CD4-positive, alpha-beta T cell (primary cell): ENCODE measurements at regions not wholly inside any gene's neighbourhood (a gene's known extent, or its start where the extent isn't known, plus 50 kb on each side); places are given as distances from the start of the nearest gene placed in this dataset.

Experiments used
- ATAC-seq: fragments of 200-7000 bp; cut with Tn5 transposase; one replicate; pipeline ENCODE4 v1.10.0; 2022; ENCODE audit warnings: mild to moderate bottlenecking; ENCODE audit not compliant: poor library complexity
- CTCF ChIA-PET: fragments of 350-600 bp; sonication (Branson Sonifier 250); formaldehyde crosslinking; loops from one replicate; lab custom pipeline; 2021; ENCODE audit warnings: antibody characterized with exemption, inconsistent platforms; lab: Charles Lee
- POLR2A ChIA-PET: fragments of 350-600 bp; sonication (Branson Sonifier 250); formaldehyde crosslinking; loops from one replicate; lab custom pipeline; 2021; ENCODE audit warnings: antibody characterized with exemption, inconsistent platforms; lab: Charles Lee
- DNase-seq, 14 experiments: peaks; one replicate each; pipeline ENCODE4 v3.0.0-alpha.2; 2013 to 2020; ENCODE audit warnings: mixed read lengths in 2 of 14
- H3K27ac ChIP-seq, 2 donors: one replicate each; pipeline versions ENCODE4 v1.5.1 to v1.7.0; 2013; ENCODE audit warnings: low read length in 2 of 2, low read depth in 1 of 2, mild to moderate bottlenecking in 1 of 2
- H3K27me3 ChIP-seq, 2 experiments: 1 replicate in 1 of 2; 2 replicates in 1 of 2; pipeline versions ENCODE4 v1.6.1 to v1.7.0; 2013; ENCODE audit warnings: low read length in 2 of 2, control low read depth in 1 of 2, mild to moderate bottlenecking in 1 of 2, moderate library complexity in 1 of 2; ENCODE audit not compliant: insufficient read depth in 2 of 2, control insufficient read depth in 1 of 2
- H3K36me3 ChIP-seq: one replicate; pipeline ENCODE4 v1.6.1; 2013; ENCODE audit warnings: low read length, control low read depth; ENCODE audit not compliant: insufficient read depth
- H3K4me1 ChIP-seq: one replicate; pipeline ENCODE4 v1.6.1; 2013; ENCODE audit warnings: low read length, control low read depth; ENCODE audit not compliant: insufficient read depth
- H3K4me3 ChIP-seq: one replicate; pipeline ENCODE4 v1.5.1; 2013; ENCODE audit warnings: mild to moderate bottlenecking, low read length, moderate library complexity
- H3K9me3 ChIP-seq, 2 experiments: 1 replicate in 1 of 2; 2 replicates in 1 of 2; pipeline versions ENCODE4 v1.6.1 to v1.7.0; 2013; ENCODE audit warnings: low read length in 2 of 2, mild to moderate bottlenecking in 2 of 2, control low read depth in 1 of 2, moderate library complexity in 1 of 2; ENCODE audit not compliant: control insufficient read depth in 1 of 2, insufficient read depth in 1 of 2
- H3K27ac Mint-ChIP-seq: one replicate; pipeline ENCODE4 v1.8.0; 2020; ENCODE audit warnings: mixed read lengths
- H3K27me3 Mint-ChIP-seq: one replicate; pipeline ENCODE4 v1.8.0; 2021; ENCODE audit warnings: mixed read lengths
- H3K36me3 Mint-ChIP-seq: one replicate; pipeline ENCODE4 v1.8.0; 2021; ENCODE audit warnings: low read depth, mixed read lengths
- H3K4me1 Mint-ChIP-seq: one replicate; pipeline ENCODE4 v1.8.0; 2021; ENCODE audit warnings: low read depth, mixed read lengths
- H3K4me3 Mint-ChIP-seq: one replicate; pipeline ENCODE4 v1.8.0; 2020; ENCODE audit warnings: mild to moderate bottlenecking, mixed read lengths
- H3K9me3 Mint-ChIP-seq: one replicate; pipeline ENCODE4 v1.8.0; 2020; ENCODE audit warnings: mixed read lengths
- intact Hi-C, 2 experiments: fragments of 100-400 bp; cut with DNase I in 1 of 2; cut with micrococcal nuclease in 1 of 2; formaldehyde crosslinking; loops; one replicate each; pipeline versions ENCODE4 v1.15.1 to v1.9.0; 2023 to 2025; cut with DNase I, micrococcal nuclease
- TF ChIP-seq, protein P1 (sequence below): fragments of 200-600 bp; IDR thresholded peaks from one replicate; pipeline ENCODE4 v1.8.0; 2022; ENCODE audit warnings: antibody characterized with exemption, mild to moderate bottlenecking

- H3K4me1 Mint-ChIP-seq, result no peaks in the 10 kb centered on the region
- H3K36me3 ChIP-seq, result no peaks in the 10 kb centered on the region
- ChIA-PET POLR2A (no interaction called here), CTCF (no interaction called here)
- intact Hi-C loops, result no loop called here
- H3K4me3 Mint-ChIP-seq, result no peak overlapping the region
- no peaks in the 10 kb centered on the region for H3K4me1 ChIP-seq
- peaks cover 0 to 9% of the 10 kb centered on the region in 2 experiments for H3K9me3 ChIP-seq
- DNase-seq (no peak), ATAC-seq (no peak)
- no peaks in the 10 kb centered on the region for H3K27me3 ChIP-seq
- H3K27ac ChIP-seq, result no peak overlapping the region
- no peak overlapping the region for H3K4me3 ChIP-seq
- no peaks in the 10 kb centered on the region for H3K36me3 Mint-ChIP-seq
- TF ChIP-seq, protein P1, sequence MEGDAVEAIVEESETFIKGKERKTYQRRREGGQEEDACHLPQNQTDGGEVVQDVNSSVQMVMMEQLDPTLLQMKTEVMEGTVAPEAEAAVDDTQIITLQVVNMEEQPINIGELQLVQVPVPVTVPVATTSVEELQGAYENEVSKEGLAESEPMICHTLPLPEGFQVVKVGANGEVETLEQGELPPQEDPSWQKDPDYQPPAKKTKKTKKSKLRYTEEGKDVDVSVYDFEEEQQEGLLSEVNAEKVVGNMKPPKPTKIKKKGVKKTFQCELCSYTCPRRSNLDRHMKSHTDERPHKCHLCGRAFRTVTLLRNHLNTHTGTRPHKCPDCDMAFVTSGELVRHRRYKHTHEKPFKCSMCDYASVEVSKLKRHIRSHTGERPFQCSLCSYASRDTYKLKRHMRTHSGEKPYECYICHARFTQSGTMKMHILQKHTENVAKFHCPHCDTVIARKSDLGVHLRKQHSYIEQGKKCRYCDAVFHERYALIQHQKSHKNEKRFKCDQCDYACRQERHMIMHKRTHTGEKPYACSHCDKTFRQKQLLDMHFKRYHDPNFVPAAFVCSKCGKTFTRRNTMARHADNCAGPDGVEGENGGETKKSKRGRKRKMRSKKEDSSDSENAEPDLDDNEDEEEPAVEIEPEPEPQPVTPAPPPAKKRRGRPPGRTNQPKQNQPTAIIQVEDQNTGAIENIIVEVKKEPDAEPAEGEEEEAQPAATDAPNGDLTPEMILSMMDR, result no peak
- no peaks in the 10 kb centered on the region for H3K9me3 Mint-ChIP-seq
- H3K27ac Mint-ChIP-seq, result no peak overlapping the region
- peaks cover 3% of the 10 kb centered on the region for H3K27me3 Mint-ChIP-seq
Measured at GRCh38 chr22:48697223-48697622, 1130.5 kb downstream of the BRD1 start.

DNA sequence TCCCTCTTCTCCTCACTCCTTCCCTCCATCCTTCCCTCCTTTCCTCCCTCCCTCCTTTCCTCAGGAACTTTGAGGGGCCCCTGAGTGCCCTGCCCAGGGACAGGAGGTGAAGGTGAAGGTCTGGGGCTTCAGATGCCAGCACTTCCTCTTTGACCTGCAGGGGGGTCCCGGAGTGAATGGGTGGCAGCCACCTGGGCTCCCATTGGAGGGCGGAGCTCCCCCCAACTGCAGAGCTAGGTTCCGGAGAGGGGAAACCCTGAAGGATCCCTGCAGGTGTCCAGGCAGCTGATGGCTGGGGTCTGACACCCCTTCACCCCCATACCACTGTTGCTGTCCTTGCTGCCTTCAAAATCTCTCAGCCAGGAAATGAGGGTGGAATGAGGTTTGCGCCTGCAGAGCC lies 1131.3 kb downstream of the BRD1 start:
- H3K27me3 Mint-ChIP-seq, result no peaks in the 10 kb centered on the region
- intact Hi-C loops, result no loop called here
- TF ChIP-seq, protein P1, result no peak
- H3K4me3 Mint-ChIP-seq, result no peak overlapping the region
- H3K27ac ChIP-seq, result no peak overlapping the region
- H3K4me1 ChIP-seq, result no peaks in the 10 kb centered on the region
- H3K4me1 Mint-ChIP-seq, result no peaks in the 10 kb centered on the region
- no peak for ATAC-seq
- H3K36me3 ChIP-seq, result no peaks in the 10 kb centered on the region
- POLR2A ChIA-PET, result no interaction called here
- H3K27ac Mint-ChIP-seq, result no peak overlapping the region
- peaks cover 0 to 9% of the 10 kb centered on the region in 2 experiments for H3K9me3 ChIP-seq
- CTCF ChIA-PET, result no interaction called here
- H3K36me3 Mint-ChIP-seq, result no peaks in the 10 kb centered on the region
- no peak overlapping the region for H3K4me3 ChIP-seq
- no peaks in the 10 kb centered on the region for H3K27me3 ChIP-seq
- H3K9me3 Mint-ChIP-seq, result no peaks in the 10 kb centered on the region
- DNase-seq, result no peak

DNA sequence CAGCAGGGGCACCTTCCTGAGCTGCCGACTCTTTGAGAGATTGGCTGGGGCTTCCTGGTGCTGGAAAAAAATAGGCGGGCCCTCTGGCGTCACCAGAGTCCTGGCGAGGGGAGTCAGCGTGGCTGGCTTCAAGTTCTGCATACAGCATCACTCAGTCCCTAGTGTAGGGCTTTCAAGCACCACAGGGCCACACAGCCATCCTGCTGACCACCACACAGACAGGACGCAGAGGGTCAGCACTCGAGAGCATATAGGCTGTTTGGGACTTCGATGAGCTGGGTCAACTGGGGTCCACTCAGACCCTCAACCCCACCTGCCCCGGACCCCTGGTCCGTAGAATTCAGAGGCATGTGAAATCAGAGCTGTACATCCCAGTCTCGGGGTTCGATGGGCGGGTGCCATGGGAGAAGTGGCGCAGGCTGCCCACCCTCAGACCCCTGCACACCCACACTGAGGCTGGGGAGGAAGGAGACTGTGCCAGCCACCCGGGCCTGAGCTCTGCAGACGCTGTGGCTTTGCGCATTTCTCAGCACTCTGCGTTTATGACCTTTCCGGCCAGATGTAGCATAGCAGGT lies 1131.9 kb downstream of the BRD1 start:
- DNase-seq (no peak), ATAC-seq (no peak)
- intact Hi-C loops, result no loop called here
- no peaks in the 10 kb centered on the region for H3K4me1 Mint-ChIP-seq
- H3K27me3 Mint-ChIP-seq, result no peaks in the 10 kb centered on the region
- no peaks in the 10 kb centered on the region for H3K4me1 ChIP-seq
- no peak overlapping the region for H3K27ac Mint-ChIP-seq
- no peaks in the 10 kb centered on the region for H3K9me3 Mint-ChIP-seq
- H3K36me3 ChIP-seq, result no peaks in the 10 kb centered on the region
- no peaks in the 10 kb centered on the region for H3K36me3 Mint-ChIP-seq
- no peaks in the 10 kb centered on the region for H3K27me3 ChIP-seq
- TF ChIP-seq, protein P1, result no peak
- H3K9me3 ChIP-seq, result peaks cover 0 to 9% of the 10 kb centered on the region in 2 experiments
- H3K27ac ChIP-seq, result no peak overlapping the region
- H3K4me3 Mint-ChIP-seq, result no peak overlapping the region
- ChIA-PET CTCF (no interaction called here), POLR2A (no interaction called here)
- H3K4me3 ChIP-seq, result no peak overlapping the region
